ENCODE measurements at regions not wholly inside any gene's neighbourhood (a gene's known extent, or its start where the extent isn't known, plus 50 kb on each side); places are given as distances from the start of the nearest gene placed in this dataset.

GRCh38 chr22:22408731-22409696 is 99.5 kb downstream of the ZNF280B start:
- no peak for DNase-seq (ENCODE audit: low read depth)
- peak; percentile 66 for TF ChIP-seq CTCF (IDR thresholded peaks at IDR 0.05; ENCODE audit: insufficient read depth, low read length, poor library complexity, severe bottlenecking)
- H3K36me3 ChIP-seq (ENCODE audit: control insufficient read depth, insufficient read depth, low read length), result no peaks in the 10 kb centered on the region
- H3K4me3 ChIP-seq (ENCODE audit: low read depth, low read length), result no peak overlapping the region
- H3K27me3 ChIP-seq (ENCODE audit: control insufficient read depth, insufficient read depth, low read length), result peaks cover 2% of the 10 kb centered on the region

GRCh38 chr22:22410121-22410520 is 98.4 kb downstream of the ZNF280B start:
- no peak for TF ChIP-seq CTCF (IDR thresholded peaks at IDR 0.05; ENCODE audit: insufficient read depth, low read length, poor library complexity, severe bottlenecking)
- Histone ChIP-seq H3K36me3 (ENCODE audit: control insufficient read depth, insufficient read depth, low read length) (no peaks in the 10 kb centered on the region), H3K27me3 (ENCODE audit: control insufficient read depth, insufficient read depth, low read length) (peaks cover 2% of the 10 kb centered on the region), H3K4me3 (ENCODE audit: low read depth, low read length) (no peak overlapping the region)
- DNase-seq (ENCODE audit: low read depth), result no peak

GRCh38 chr22:22410677-22411076 is 97.9 kb downstream of the ZNF280B start:
- Histone ChIP-seq H3K4me3 (ENCODE audit: low read depth, low read length) (no peak overlapping the region), H3K36me3 (ENCODE audit: control insufficient read depth, insufficient read depth, low read length) (no peaks in the 10 kb centered on the region), H3K27me3 (ENCODE audit: control insufficient read depth, insufficient read depth, low read length) (peaks cover 5% of the 10 kb centered on the region)
- no peak for DNase-seq (ENCODE audit: low read depth)
- TF ChIP-seq CTCF (IDR thresholded peaks at IDR 0.05; ENCODE audit: insufficient read depth, low read length, poor library complexity, severe bottlenecking), result no peak

- Histone ChIP-seq H3K4me3 (ENCODE audit: low read depth, low read length) (no peak overlapping the region), H3K36me3 (ENCODE audit: control insufficient read depth, insufficient read depth, low read length) (no peaks in the 10 kb centered on the region), H3K27me3 (ENCODE audit: control insufficient read depth, insufficient read depth, low read length) (peaks cover 5% of the 10 kb centered on the region)
- no peak for DNase-seq (ENCODE audit: low read depth)
- TF ChIP-seq CTCF (IDR thresholded peaks at IDR 0.05; ENCODE audit: insufficient read depth, low read length, poor library complexity, severe bottlenecking), result no peak
Observed at GRCh38 chr22:22414266-22414665, 94.3 kb downstream of the ZNF280B start.

- Histone ChIP-seq H3K4me3 (ENCODE audit: low read depth, low read length) (no peak overlapping the region), H3K36me3 (ENCODE audit: control insufficient read depth, insufficient read depth, low read length) (no peaks in the 10 kb centered on the region), H3K27me3 (ENCODE audit: control insufficient read depth, insufficient read depth, low read length) (peaks cover 5% of the 10 kb centered on the region)
- no peak for DNase-seq (ENCODE audit: low read depth)
- no peak for TF ChIP-seq CTCF (IDR thresholded peaks at IDR 0.05; ENCODE audit: insufficient read depth, low read length, poor library complexity, severe bottlenecking)
Observed at GRCh38 chr22:22417495-22418162, 90.9 kb downstream of the ZNF280B start.

Data from kidney epithelial cell (primary cell).